ENCODE measurements at regions not wholly inside any gene's neighbourhood (a gene's known extent, or its start where the extent isn't known, plus 50 kb on each side); places are given as distances from the start of the nearest gene placed in this dataset.
"Not testable (repeated sequence)": the region's sequence is repeated elsewhere in the genome, so short reads cannot be mapped to it uniquely, and the experiment has no call there.

- DNase-seq (ENCODE audit: low read depth): no peak
- TF ChIP-seq CTCF (conservative IDR thresholded peaks at IDR 0.05; ENCODE audit: low read depth, low read length): no peak
- H3K4me3 ChIP-seq (ENCODE audit: low read depth, low read length): no peak overlapping the region
Observed at GRCh38 chr5:128858995-128859394, 106.3 kb upstream of the SLC27A6 start.

- not testable (repeated sequence) for DNase-seq (ENCODE audit: low read depth)
Observed at GRCh38 chr5:128861155-128861554, 104.1 kb upstream of the SLC27A6 start.

GRCh38 chr5:128869970-128870369 lies 95.3 kb upstream of the SLC27A6 start:
- no peak overlapping the region for H3K4me3 ChIP-seq (ENCODE audit: low read depth, low read length)
- no peak for DNase-seq (ENCODE audit: low read depth)
- no peak for TF ChIP-seq CTCF (conservative IDR thresholded peaks at IDR 0.05; ENCODE audit: low read depth, low read length)

More at GRCh38 chr5:128861155-128861554, 104.1 kb upstream of the SLC27A6 start:
- not testable (repeated sequence) for H3K4me3 ChIP-seq (ENCODE audit: low read depth, low read length)

GRCh38 chr5:128870373-128870772 lies 94.9 kb upstream of the SLC27A6 start:
- TF ChIP-seq CTCF (conservative IDR thresholded peaks at IDR 0.05; ENCODE audit: low read depth, low read length): no peak
- no peak for DNase-seq (ENCODE audit: low read depth)
- H3K4me3 ChIP-seq (ENCODE audit: low read depth, low read length): no peak overlapping the region

GRCh38 chr5:128870923-128871322 lies 94.4 kb upstream of the SLC27A6 start:
- no peak overlapping the region for H3K4me3 ChIP-seq (ENCODE audit: low read depth, low read length)
- DNase-seq (ENCODE audit: low read depth): no peak
- TF ChIP-seq CTCF (conservative IDR thresholded peaks at IDR 0.05; ENCODE audit: low read depth, low read length): no peak

- no peak overlapping the region for H3K4me3 ChIP-seq (ENCODE audit: low read depth, low read length)
- no peak for TF ChIP-seq CTCF (conservative IDR thresholded peaks at IDR 0.05; ENCODE audit: low read depth, low read length)
Observed at GRCh38 chr5:128876569-128877382, 88.5 kb upstream of the SLC27A6 start.

GRCh38 chr5:128877476-128877875 lies 87.8 kb upstream of the SLC27A6 start:
- no peak for DNase-seq (ENCODE audit: low read depth)
- H3K4me3 ChIP-seq (ENCODE audit: low read depth, low read length): no peak overlapping the region
- TF ChIP-seq CTCF (conservative IDR thresholded peaks at IDR 0.05; ENCODE audit: low read depth, low read length): no peak

More at GRCh38 chr5:128876569-128877382, 88.5 kb upstream of the SLC27A6 start:
- DNase-seq (ENCODE audit: low read depth): no peak

Measured in choroid plexus epithelial cell (primary cell).